Keratinocyte (primary cell): ENCODE measurements at regions not wholly inside any gene's neighbourhood (a gene's known extent, or its start where the extent isn't known, plus 50 kb on each side); places are given as distances from the start of the nearest gene placed in this dataset.

Source experiments
- DNase-seq: peaks from one replicate; pipeline ENCODE4 v3.0.0-alpha.2; 2011; ENCODE audit warnings: low read depth, missing footprints, low spot score
- FAIRE-seq: peaks from 2 replicates; lab custom pipeline; 2011; peaks lifted over from hg19 to GRCh38; lab: Jason Lieb, UNC
- H2AFZ ChIP-seq: 2 replicates; pipeline ENCODE4 v1.6.0; 2012; ENCODE audit warnings: low read length, control low read depth, inconsistent platforms; ENCODE audit not compliant: control insufficient read depth
- H3K27ac ChIP-seq: 2 replicates; pipeline ENCODE4 v1.5.1; 2011; ENCODE audit warnings: low read length; ENCODE audit not compliant: control insufficient read depth, insufficient read depth
- H3K27me3 ChIP-seq: 3 replicates; pipeline ENCODE4 v1.6.0; 2011; ENCODE audit warnings: low read length; ENCODE audit not compliant: control insufficient read depth, insufficient read depth; ENCODE audit errors: extremely low read depth
- H3K36me3 ChIP-seq, 2 experiments: 2 replicates in 1 of 2; 3 replicates in 1 of 2; pipeline ENCODE4 v1.5.1; 2011; ENCODE audit warnings: low read length in 2 of 2, mild to moderate bottlenecking in 1 of 2; ENCODE audit not compliant: control insufficient read depth in 2 of 2, insufficient read depth in 2 of 2; ENCODE audit errors: extremely low read depth in 1 of 2
- H3K4me1 ChIP-seq: 3 replicates; pipeline ENCODE4 v1.5.1; 2011; ENCODE audit warnings: low read length; ENCODE audit not compliant: control insufficient read depth, insufficient read depth; ENCODE audit errors: extremely low read depth
- H3K4me2 ChIP-seq: 3 replicates; pipeline ENCODE4 v1.6.0; 2011; ENCODE audit warnings: low read depth, low read length; ENCODE audit not compliant: control insufficient read depth, insufficient read depth; ENCODE audit errors: extremely low read depth
- H3K4me3 ChIP-seq, 3 experiments: fragments of 200-600 bp in 1 of 3; sonication (generic) in 1 of 3; 2 replicates in 2 of 3; 3 replicates in 1 of 3; pipeline ENCODE4 v1.5.1; 2011 to 2016; ENCODE audit warnings: low read length in 3 of 3, mild to moderate bottlenecking in 3 of 3, control low read depth in 2 of 3, inconsistent platforms in 1 of 3, low read depth in 1 of 3, mixed read lengths in 1 of 3, mixed run types in 1 of 3, moderate library complexity in 1 of 3; ENCODE audit not compliant: control insufficient read depth in 2 of 3, insufficient read depth in 2 of 3; ENCODE audit errors: extremely low read depth in 1 of 3
- H3K79me2 ChIP-seq: 2 replicates; pipeline ENCODE4 v1.6.0; 2012; ENCODE audit warnings: low read length; ENCODE audit not compliant: control insufficient read depth, insufficient read depth
- H3K9ac ChIP-seq: 3 replicates; pipeline ENCODE4 v1.6.0; 2011; ENCODE audit warnings: low read length; ENCODE audit not compliant: control insufficient read depth, insufficient read depth; ENCODE audit errors: extremely low read depth
- H3K9me1 ChIP-seq: 3 replicates; pipeline ENCODE4 v1.6.0; 2011; ENCODE audit warnings: low read length; ENCODE audit not compliant: control insufficient read depth, insufficient read depth; ENCODE audit errors: extremely low read depth
- H3K9me3 ChIP-seq: 2 replicates; pipeline ENCODE4 v1.5.1; 2012; ENCODE audit warnings: low read depth, low read length; ENCODE audit not compliant: control insufficient read depth
- H4K20me1 ChIP-seq: 3 replicates; pipeline ENCODE4 v1.6.0; 2011; ENCODE audit warnings: low read length; ENCODE audit not compliant: control insufficient read depth, insufficient read depth; ENCODE audit errors: extremely low read depth
- EZH2 ChIP-seq: IDR thresholded peaks from one replicate; pipeline ENCODE4 v1.6.1; 2012; ENCODE audit warnings: inconsistent platforms, mild to moderate bottlenecking, low read length, moderate library complexity
- dilution Hi-C: fragments of 300-500 bp; cut with MboI; formaldehyde crosslinking; loops from one replicate; pipeline ENCODE4 v1.7.0; 2020; ENCODE audit warnings: low sequenced_read_pairs; ENCODE audit not compliant: extremely low pct_ligation_motif_present
- TF ChIP-seq, protein P1 (sequence below), 3 experiments: IDR thresholded peaks in 1 of 3; conservative IDR thresholded peaks in 1 of 3; optimal IDR thresholded peaks in 1 of 3; 2 replicates in 2 of 3; 3 replicates in 1 of 3; pipeline versions ENCODE3 to v1.5.1; 2011; ENCODE audit warnings: low read length in 3 of 3, mild to moderate bottlenecking in 3 of 3, moderate library complexity in 2 of 3, control low read depth in 1 of 3, inconsistent platforms in 1 of 3; ENCODE audit not compliant: insufficient read depth in 2 of 3; ENCODE audit errors: extremely low read depth in 1 of 3

DNA sequence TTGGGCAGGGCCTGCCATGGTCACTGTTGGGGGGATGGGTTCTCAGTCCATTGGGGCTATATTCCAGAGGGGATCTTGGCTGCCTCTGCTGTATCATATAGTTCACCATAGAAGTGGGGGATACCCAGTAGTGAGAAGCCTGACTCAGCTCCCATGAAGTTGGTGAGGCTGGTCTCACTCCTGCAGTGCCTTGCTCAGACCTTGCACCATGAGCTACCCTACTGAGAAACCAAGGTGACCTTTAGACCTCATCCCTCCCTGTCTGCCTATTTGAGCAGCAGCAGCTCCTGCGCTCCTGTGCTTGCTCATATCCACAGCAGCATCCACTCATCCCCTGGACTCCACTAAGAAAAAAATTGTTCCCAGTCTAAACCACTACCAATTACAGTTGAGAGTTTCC lies 56.0 kb upstream of the HEY2 start:
- Histone ChIP-seq H2AFZ (no peak overlapping the region), H3K9me3 (no peaks in the 10 kb centered on the region), H3K36me3 (no peaks in the 10 kb centered on the region), H4K20me1 (no peaks in the 10 kb centered on the region), H3K9ac (no peak overlapping the region), H3K79me2 (no peaks in the 10 kb centered on the region), H3K9me1 (no peaks in the 10 kb centered on the region), H3K4me1 (no peaks in the 10 kb centered on the region), H3K4me2 (no peak overlapping the region), H3K27me3 (no peaks in the 10 kb centered on the region), H3K27ac (no peak overlapping the region), H3K4me3 (no peak overlapping the region)
- dilution Hi-C loops = no loop called here
- TF ChIP-seq, protein P1, sequence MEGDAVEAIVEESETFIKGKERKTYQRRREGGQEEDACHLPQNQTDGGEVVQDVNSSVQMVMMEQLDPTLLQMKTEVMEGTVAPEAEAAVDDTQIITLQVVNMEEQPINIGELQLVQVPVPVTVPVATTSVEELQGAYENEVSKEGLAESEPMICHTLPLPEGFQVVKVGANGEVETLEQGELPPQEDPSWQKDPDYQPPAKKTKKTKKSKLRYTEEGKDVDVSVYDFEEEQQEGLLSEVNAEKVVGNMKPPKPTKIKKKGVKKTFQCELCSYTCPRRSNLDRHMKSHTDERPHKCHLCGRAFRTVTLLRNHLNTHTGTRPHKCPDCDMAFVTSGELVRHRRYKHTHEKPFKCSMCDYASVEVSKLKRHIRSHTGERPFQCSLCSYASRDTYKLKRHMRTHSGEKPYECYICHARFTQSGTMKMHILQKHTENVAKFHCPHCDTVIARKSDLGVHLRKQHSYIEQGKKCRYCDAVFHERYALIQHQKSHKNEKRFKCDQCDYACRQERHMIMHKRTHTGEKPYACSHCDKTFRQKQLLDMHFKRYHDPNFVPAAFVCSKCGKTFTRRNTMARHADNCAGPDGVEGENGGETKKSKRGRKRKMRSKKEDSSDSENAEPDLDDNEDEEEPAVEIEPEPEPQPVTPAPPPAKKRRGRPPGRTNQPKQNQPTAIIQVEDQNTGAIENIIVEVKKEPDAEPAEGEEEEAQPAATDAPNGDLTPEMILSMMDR (optimal IDR thresholded peaks at IDR 0.05 in 1 of 3, IDR thresholded peaks at IDR 0.05 in 1 of 3, conservative IDR thresholded peaks at IDR 0.05 in 1 of 3; ENCODE audit: extremely low read depth in 1 of 3, insufficient read depth in 2 of 3, low read length in 3 of 3) = no peak
- TF ChIP-seq EZH2 = no peak
- DNase-seq = no peak
- FAIRE-seq = no peak

GRCh38 chr6:125699591-125699990 lies 49.8 kb upstream of the HEY2 start:
- Histone ChIP-seq H3K79me2 (no peaks in the 10 kb centered on the region), H3K36me3 (no peaks in the 10 kb centered on the region), H3K9me1 (no peaks in the 10 kb centered on the region), H3K27ac (no peak overlapping the region), H3K9ac (no peak overlapping the region), H2AFZ (no peak overlapping the region), H4K20me1 (no peaks in the 10 kb centered on the region), H3K4me2 (no peak overlapping the region), H3K4me3 (no peak overlapping the region), H3K4me1 (no peaks in the 10 kb centered on the region), H3K9me3 (no peaks in the 10 kb centered on the region), H3K27me3 (no peaks in the 10 kb centered on the region)
- FAIRE-seq (no peak), DNase-seq (no peak)
- dilution Hi-C loops = no loop called here
- TF ChIP-seq EZH2 = no peak
- TF ChIP-seq, protein P1 (optimal IDR thresholded peaks at IDR 0.05 in 1 of 3, IDR thresholded peaks at IDR 0.05 in 1 of 3, conservative IDR thresholded peaks at IDR 0.05 in 1 of 3; ENCODE audit: extremely low read depth in 1 of 3, insufficient read depth in 2 of 3, low read length in 3 of 3) = no peak
